ENCODE measurements at regions not wholly inside any gene's neighbourhood (a gene's known extent, or its start where the extent isn't known, plus 50 kb on each side); places are given as distances from the start of the nearest gene placed in this dataset.
"Not testable (repeated sequence)": the region's sequence is repeated elsewhere in the genome, so short reads cannot be mapped to it uniquely, and the experiment has no call there.

- not testable (repeated sequence) for DNase-seq (ENCODE audit: extremely low read depth, low read depth, low spot score)
These were observed 101.8 kb upstream of the OSBPL11 start for GRCh38 chr3:125697126-125697525.

GRCh38 chr3:125697979-125698640 lies 102.8 kb upstream of the OSBPL11 start:
- DNase-seq (ENCODE audit: extremely low read depth, low read depth, low spot score): not testable (repeated sequence)

DNA sequence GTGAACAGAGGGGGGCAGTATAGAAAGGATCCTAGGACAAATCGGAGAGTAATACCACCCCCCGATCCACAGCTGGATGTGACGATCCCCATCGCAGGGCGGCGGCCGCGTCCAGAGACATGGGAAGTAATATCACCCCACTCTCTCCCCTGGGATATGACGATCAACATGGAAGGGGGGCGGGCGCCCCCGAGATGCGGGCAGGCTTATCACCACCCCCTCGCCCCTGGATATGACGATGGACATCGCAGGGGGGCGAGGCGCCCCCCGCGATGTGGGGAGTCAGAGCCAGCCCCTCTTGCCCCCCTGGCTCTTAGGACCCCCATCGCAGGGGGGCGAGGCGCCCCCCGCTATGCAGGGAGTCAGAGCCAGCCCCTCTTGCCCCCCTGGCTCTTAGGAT lies 120.4 kb upstream of the OSBPL11 start:
- DNase-seq (ENCODE audit: extremely low read depth, low read depth, low spot score): no peak

GRCh38 chr3:125732151-125732550 lies 136.9 kb upstream of the OSBPL11 start:
- DNase-seq (ENCODE audit: extremely low read depth, low read depth, low spot score): not testable (repeated sequence)

DNA sequence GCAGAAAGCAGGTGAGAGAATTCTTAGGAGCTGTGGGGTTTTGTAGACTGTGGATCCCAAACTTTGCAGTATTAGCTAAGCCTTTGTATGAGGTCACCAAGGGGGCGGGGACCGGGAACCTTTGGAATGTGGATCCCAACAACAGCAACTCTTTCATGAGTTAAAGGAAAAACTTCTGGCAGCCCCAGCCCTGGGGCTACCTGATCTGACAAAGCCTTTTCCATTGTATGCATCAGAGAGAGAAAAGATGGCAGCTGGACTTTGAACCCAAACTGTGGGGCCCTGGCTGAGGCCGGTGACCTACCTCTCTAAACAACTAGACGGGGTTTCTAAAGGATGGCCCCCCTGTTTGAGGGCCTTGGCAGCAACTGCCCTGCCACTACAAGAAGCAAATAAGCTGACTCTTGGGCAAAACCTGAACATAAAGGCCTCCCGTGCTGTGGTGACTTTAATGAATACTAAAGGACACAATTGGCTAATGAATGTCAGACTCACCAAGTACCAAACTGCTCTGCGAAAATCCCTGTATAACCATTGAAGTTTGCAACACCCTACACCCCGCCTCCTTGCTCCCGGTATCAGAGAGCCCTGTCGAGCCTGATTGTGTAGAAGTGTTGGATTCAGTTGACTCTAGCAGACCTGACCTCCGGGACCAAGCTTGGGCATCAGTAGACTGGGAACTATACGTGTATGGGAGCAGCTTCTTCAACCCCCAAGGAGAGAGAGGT lies 146.9 kb upstream of the OSBPL11 start:
- not testable (repeated sequence) for DNase-seq (ENCODE audit: extremely low read depth, low read depth, low spot score)

GRCh38 chr3:125742845-125743244 lies 147.5 kb upstream of the OSBPL11 start:
- not testable (repeated sequence) for DNase-seq (ENCODE audit: extremely low read depth, low read depth, low spot score)

GRCh38 chr3:125757050-125757449 lies 161.8 kb upstream of the OSBPL11 start:
- DNase-seq (ENCODE audit: extremely low read depth, low read depth, low spot score): not testable (repeated sequence)

DNA sequence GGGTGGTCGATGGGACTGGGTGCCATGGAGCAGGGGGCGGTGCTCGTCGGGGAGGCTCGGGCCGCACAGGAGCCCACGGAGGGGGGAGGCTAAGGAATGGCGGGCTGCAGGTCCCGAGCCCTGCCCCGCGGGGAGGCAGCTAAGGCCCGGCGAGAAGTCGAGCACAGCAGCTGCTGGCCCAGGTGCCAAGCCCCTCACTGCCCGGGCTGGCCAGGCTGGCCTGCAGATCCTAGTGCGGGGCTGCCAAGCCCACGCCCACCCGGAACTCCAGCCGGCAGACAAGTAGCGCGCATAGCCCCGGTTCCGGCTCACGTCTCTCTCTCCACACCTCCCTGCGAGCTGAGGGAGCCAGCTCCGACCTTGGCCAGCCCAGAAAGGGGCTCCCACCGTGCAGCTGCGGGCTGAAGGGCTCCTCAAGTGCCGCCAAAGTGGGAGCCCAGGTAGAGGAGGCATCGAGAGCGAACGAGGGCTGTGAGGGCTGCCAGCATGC lies 163.4 kb upstream of the OSBPL11 start:
- DNase-seq (ENCODE audit: extremely low read depth, low read depth, low spot score): not testable (repeated sequence)

GRCh38 chr3:125762601-125763000 lies 167.3 kb upstream of the OSBPL11 start:
- not testable (repeated sequence) for DNase-seq (ENCODE audit: extremely low read depth, low read depth, low spot score)

- DNase-seq (ENCODE audit: extremely low read depth, low read depth, low spot score): not testable (repeated sequence)
These were observed 171.1 kb upstream of the OSBPL11 start for GRCh38 chr3:125766285-125766826.

DNA sequence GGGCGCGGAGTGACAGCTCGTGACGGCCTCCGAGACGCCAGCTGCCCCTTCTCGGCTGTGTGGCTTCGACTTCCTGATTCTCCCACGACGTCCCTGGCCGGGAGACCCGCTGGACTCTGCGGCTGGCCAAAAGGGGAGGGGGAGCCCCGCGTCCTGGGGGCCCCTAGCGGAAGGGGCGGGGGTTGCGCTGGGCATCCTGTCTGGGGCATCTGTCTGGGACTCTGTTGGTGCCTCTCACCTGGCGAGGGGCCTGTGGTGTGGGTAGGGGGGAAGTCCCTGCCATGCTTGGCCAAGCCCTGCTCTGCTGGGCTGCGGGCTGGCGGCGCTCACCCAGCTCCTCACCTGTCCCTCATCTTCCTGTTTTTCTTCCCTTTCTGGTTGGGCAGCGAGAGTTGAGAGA lies 171.6 kb upstream of the OSBPL11 start:
- not testable (repeated sequence) for DNase-seq (ENCODE audit: extremely low read depth, low read depth, low spot score)

- no peak for DNase-seq (ENCODE audit: extremely low read depth, low read depth, low spot score)
These were observed 172.3 kb upstream of the OSBPL11 start for GRCh38 chr3:125767641-125768040.

GRCh38 chr3:125768821-125769220 lies 173.5 kb upstream of the OSBPL11 start:
- DNase-seq (ENCODE audit: extremely low read depth, low read depth, low spot score): not testable (repeated sequence)

GRCh38 chr3:125771506-125771905 lies 176.2 kb upstream of the OSBPL11 start:
- DNase-seq (ENCODE audit: extremely low read depth, low read depth, low spot score): not testable (repeated sequence)

- not testable (repeated sequence) for DNase-seq (ENCODE audit: extremely low read depth, low read depth, low spot score)
These were observed 179.2 kb upstream of the OSBPL11 start for GRCh38 chr3:125774433-125775034.

GRCh38 chr3:125775106-125775505 lies 179.8 kb upstream of the OSBPL11 start:
- DNase-seq (ENCODE audit: extremely low read depth, low read depth, low spot score): not testable (repeated sequence)

DNA sequence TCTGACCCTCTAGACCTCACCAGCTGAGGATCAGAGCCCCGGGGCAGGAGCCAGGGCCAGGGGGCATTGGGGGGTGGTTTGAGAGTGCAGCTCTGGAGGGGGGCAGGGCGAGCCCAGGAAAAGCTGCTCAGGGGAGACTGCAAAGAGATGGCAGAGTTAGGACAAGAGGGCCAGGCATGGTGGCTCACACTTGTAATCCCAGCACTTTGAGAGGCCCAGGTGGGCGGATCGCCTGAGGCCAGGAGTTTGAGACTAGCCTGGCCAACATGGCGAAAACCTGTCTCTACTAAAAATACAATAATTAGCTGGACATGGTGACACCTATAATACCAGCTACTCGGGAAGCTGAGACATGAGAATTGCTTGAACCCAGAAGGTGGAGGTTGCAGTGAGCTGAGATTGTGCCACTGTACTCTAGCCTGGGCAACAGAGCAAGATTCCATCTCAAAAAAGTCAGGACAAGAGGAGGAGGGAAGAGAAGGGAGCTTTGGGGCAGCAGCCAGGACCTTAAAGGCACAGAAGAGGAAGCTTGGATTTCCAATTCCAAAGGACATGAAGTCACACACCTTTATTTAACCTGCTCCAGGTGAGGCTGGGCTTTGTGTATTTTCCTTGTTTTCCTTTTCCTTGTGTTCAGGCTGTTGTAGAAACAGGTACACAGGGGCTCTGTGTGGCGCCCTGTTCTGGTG lies 180.5 kb upstream of the OSBPL11 start:
- DNase-seq (ENCODE audit: extremely low read depth, low read depth, low spot score): not testable (repeated sequence)

GRCh38 chr3:125779276-125779675 lies 184.0 kb upstream of the OSBPL11 start:
- not testable (repeated sequence) for DNase-seq (ENCODE audit: extremely low read depth, low read depth, low spot score)

GRCh38 chr3:125779918-125780317 lies 184.6 kb upstream of the OSBPL11 start:
- DNase-seq (ENCODE audit: extremely low read depth, low read depth, low spot score): not testable (repeated sequence)

- not testable (repeated sequence) for DNase-seq (ENCODE audit: extremely low read depth, low read depth, low spot score)
These were observed 186.4 kb upstream of the OSBPL11 start for GRCh38 chr3:125781678-125782077.

- DNase-seq (ENCODE audit: extremely low read depth, low read depth, low spot score): not testable (repeated sequence)
These were observed 178.7 kb upstream of the ROPN1B start for GRCh38 chr3:125790312-125790711.
